Thyroid gland (tissue), 4 donors: ENCODE measurements at regions not wholly inside any gene's neighbourhood (a gene's known extent, or its start where the extent isn't known, plus 50 kb on each side); places are given as distances from the start of the nearest gene placed in this dataset.

Source experiments
- CTCF ChIP-seq, 6 experiments: fragments of 200-600 bp in 3 of 6; fragments of 450-650 bp in 3 of 6; sonication (generic) in 3 of 6; IDR thresholded peaks; one replicate each; pipeline ENCODE4 v1.5.1; 2016 to 2019; ENCODE audit warnings: antibody characterized with exemption in 6 of 6, mild to moderate bottlenecking in 2 of 6, inconsistent platforms in 1 of 6, moderate library complexity in 1 of 6
- POLR2A ChIP-seq, 2 donors: fragments of 450-650 bp; IDR thresholded peaks; one replicate each; pipeline ENCODE4 v1.6.1; 2017; ENCODE audit warnings: antibody characterized with exemption in 2 of 2, mild to moderate bottlenecking in 2 of 2, moderate library complexity in 1 of 2

- TF ChIP-seq CTCF (IDR thresholded peaks at IDR 0.05) = no peak
- TF ChIP-seq POLR2A (IDR thresholded peaks at IDR 0.05) = no peak
Observed at GRCh38 chr18:75527848-75528685, 100.6 kb upstream of the SMIM21 start.
